ENCODE measurements at regions not wholly inside any gene's neighbourhood (a gene's known extent, or its start where the extent isn't known, plus 50 kb on each side); places are given as distances from the start of the nearest gene placed in this dataset.

DNA sequence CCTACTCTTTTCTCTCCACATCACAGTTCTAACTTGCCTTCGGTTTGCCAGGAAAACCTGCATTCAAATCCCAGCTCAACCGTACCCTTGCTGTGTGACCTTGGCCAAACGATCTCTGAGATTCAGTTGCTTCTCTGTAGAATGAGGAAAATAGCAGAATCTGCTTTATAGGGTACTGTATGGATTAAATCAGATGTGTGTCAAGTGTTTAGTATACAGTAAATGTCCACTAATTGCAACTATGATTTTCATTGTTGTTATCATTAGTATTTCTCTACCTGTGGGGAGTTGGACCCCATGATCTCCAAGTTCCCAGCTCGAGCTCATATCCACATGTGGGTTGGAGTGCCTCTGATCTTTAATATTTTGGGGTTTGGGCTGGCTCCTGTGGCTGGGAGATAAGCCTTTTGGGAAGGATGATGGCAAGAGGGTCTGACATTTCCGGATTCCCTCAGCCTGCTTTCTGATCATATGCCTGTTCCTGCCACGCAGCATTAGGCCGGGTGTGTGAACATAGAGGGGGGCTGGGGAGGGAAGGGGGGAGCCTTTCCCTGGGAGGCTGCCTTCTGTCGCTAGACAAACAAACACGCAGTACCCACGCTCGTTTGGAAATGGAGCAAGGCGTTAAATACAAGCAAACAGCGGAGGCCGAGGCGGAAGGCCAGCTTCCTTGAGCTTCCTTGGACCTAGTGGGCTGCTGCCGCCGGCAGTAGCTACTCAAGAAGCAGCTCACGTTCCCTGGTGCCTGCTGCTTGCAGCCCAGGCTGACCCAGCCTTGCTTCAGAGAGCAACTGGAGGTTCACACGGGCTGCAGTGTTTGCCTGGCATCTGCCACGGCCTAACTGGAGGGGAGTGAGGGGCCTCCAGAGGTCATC is 213.5 kb upstream of the LHX5 start:
- ChIA-PET POLR2A (no interaction called here), CTCF (interaction anchor here (0.5 to 0.7 kb wide), 2 partner anchors 224 to 529 kb away, joined by 3 read pairs; no protein-coding TSS in a partner anchor)
- H3K4me1 ChIP-seq = no peaks in the 10 kb centered on the region
- H3K9me3 ChIP-seq = no peaks in the 10 kb centered on the region
- TF ChIP-seq HOXA7 (CRISPR knock-in tag; IDR thresholded peaks at IDR 0.05) (no peak), ZC3H11A (IDR thresholded peaks at IDR 0.05) (no peak), MAZ (IDR thresholded peaks at IDR 0.05; ENCODE audit: borderline replicate concordance, low read depth, low read length) (no peak), EP300 (IDR thresholded peaks at IDR 0.05) (no peak), MAFK (IDR thresholded peaks at IDR 0.05; ENCODE audit: partially characterized antibody) (no peak), CBX2 (IDR thresholded peaks at IDR 0.05; ENCODE audit: borderline replicate concordance, low read depth) (no peak), SREBF2 (IDR thresholded peaks at IDR 0.05) (no peak), ZSCAN20 (CRISPR knock-in tag; IDR thresholded peaks at IDR 0.05) (no peak)
- DNase-seq (ENCODE audit: low read depth in 1 of 2, low spot score in 1 of 2) = no peak
- H3K27ac ChIP-seq = no peak overlapping the region
- WGBS (ENCODE audit: missing lambda C conversion rate) = 80% methylated on average over 20 of the region's 20 CpGs
- no peak for FAIRE-seq
- ATAC-seq = no peak
- H3K4me3 ChIP-seq = no peak overlapping the region
- no peak overlapping the region for H3K4me2 ChIP-seq

GRCh38 chr12:113684053-113684907 is 212.6 kb upstream of the LHX5 start:
- CTCF ChIA-PET = interaction anchor here (0.5 to 0.7 kb wide), 2 partner anchors 223 to 530 kb away, joined by 3 read pairs; no protein-coding TSS in a partner anchor
- FAIRE-seq (no peak), ATAC-seq (peak in 1 of 2 experiments; percentile 17; a peak in 2 of 6 replicates), DNase-seq (ENCODE audit: low read depth in 1 of 2, low spot score in 1 of 2) (no peak)
- POLR2A ChIA-PET = no interaction called here
- Histone ChIP-seq H3K27ac (no peak overlapping the region), H3K4me3 (no peak overlapping the region), H3K9me3 (no peaks in the 10 kb centered on the region), H3K4me1 (no peaks in the 10 kb centered on the region), H3K4me2 (0 out of 3 replicates have a peak overlapping the region, but pooled peaks have one; percentile 12)
- 29% methylated on average over 6 of the region's 13 CpGs for WGBS (ENCODE audit: missing lambda C conversion rate)
- TF ChIP-seq TFCP2L1 (CRISPR knock-in tag; IDR thresholded peaks at IDR 0.05) (no peak), EP300 (IDR thresholded peaks at IDR 0.05) (no peak), MAFK (IDR thresholded peaks at IDR 0.05; ENCODE audit: partially characterized antibody) (no peak), HOXB13 (CRISPR knock-in tag; IDR thresholded peaks at IDR 0.05; ENCODE audit: low read depth) (no peak), HDAC2 (IDR thresholded peaks at IDR 0.05) (no peak), POLR2AphosphoS2 (conservative IDR thresholded peaks at IDR 0.05; ENCODE audit: low read length) (no peak), CHD2 (IDR thresholded peaks at IDR 0.05; ENCODE audit: low read length, partially characterized antibody) (no peak), ZNF302 (CRISPR knock-in tag; IDR thresholded peaks at IDR 0.05) (no peak), CTCF (IDR thresholded peaks at IDR 0.05) (no peak), BHLHE40 (IDR thresholded peaks at IDR 0.05; ENCODE audit: low read depth, low read length) (no peak), RARB (CRISPR knock-in tag; IDR thresholded peaks at IDR 0.05) (no peak), HOXA7 (CRISPR knock-in tag; IDR thresholded peaks at IDR 0.05) (no peak), MYC (IDR thresholded peaks at IDR 0.05; ENCODE audit: borderline replicate concordance, low read length) (no peak), EHF (CRISPR knock-in tag; IDR thresholded peaks at IDR 0.05) (no peak), JUN (IDR thresholded peaks at IDR 0.05) (no peak)

- CTCF ChIA-PET = no interaction called here
- H3K27ac ChIP-seq = no peak overlapping the region
- ATAC-seq (no peak), DNase-seq (ENCODE audit: low read depth in 1 of 2, low spot score in 1 of 2) (no peak), FAIRE-seq (no peak)
- TF ChIP-seq JUNB (IDR thresholded peaks at IDR 0.05) (no peak), KDM1A (IDR thresholded peaks at IDR 0.05; ENCODE audit: low read depth) (no peak), HEYL (CRISPR knock-in tag; IDR thresholded peaks at IDR 0.05) (no peak), MYC (IDR thresholded peaks at IDR 0.05; ENCODE audit: borderline replicate concordance, low read length) (no peak), E2F6 (IDR thresholded peaks at IDR 0.05; ENCODE audit: borderline replicate concordance, low read depth) (no peak)
- TF ChIP-seq, protein P1, sequence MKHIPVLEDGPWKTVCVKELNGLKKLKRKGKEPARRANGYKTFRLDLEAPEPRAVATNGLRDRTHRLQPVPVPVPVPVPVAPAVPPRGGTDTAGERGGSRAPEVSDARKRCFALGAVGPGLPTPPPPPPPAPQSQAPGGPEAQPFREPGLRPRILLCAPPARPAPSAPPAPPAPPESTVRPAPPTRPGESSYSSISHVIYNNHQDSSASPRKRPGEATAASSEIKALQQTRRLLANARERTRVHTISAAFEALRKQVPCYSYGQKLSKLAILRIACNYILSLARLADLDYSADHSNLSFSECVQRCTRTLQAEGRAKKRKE (CRISPR knock-in tag; IDR thresholded peaks at IDR 0.05; ENCODE audit: low read depth) = no peak
- TF ChIP-seq, protein P2, sequence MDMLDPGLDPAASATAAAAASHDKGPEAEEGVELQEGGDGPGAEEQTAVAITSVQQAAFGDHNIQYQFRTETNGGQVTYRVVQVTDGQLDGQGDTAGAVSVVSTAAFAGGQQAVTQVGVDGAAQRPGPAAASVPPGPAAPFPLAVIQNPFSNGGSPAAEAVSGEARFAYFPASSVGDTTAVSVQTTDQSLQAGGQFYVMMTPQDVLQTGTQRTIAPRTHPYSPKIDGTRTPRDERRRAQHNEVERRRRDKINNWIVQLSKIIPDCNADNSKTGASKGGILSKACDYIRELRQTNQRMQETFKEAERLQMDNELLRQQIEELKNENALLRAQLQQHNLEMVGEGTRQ (IDR thresholded peaks at IDR 0.05) = no peak
- POLR2A ChIA-PET = no interaction called here
- H3K4me1 ChIP-seq = no peaks in the 10 kb centered on the region
- H3K9me3 ChIP-seq = no peaks in the 10 kb centered on the region
- no peak overlapping the region for H3K4me2 ChIP-seq
- no peak overlapping the region for H3K4me3 ChIP-seq
- 29% methylated on average over 4 of the region's 7 CpGs for WGBS (ENCODE audit: missing lambda C conversion rate)
Observed at GRCh38 chr12:113683574-113683973, 211.9 kb upstream of the LHX5 start.
